ENCODE measurements at regions not wholly inside any gene's neighbourhood (a gene's known extent, or its start where the extent isn't known, plus 50 kb on each side); places are given as distances from the start of the nearest gene placed in this dataset.

- FAIRE-seq = no peak
- no peaks in the 10 kb centered on the region for H3K27me3 ChIP-seq (ENCODE audit: control insufficient read depth, insufficient read depth, low read length)
- H3K4me3 ChIP-seq (ENCODE audit: low read depth, low read length) = no peak overlapping the region
- DNase-seq (ENCODE audit: low read depth) = no peak
- no peaks in the 10 kb centered on the region for H3K36me3 ChIP-seq (ENCODE audit: control insufficient read depth, insufficient read depth, low read length)
- TF ChIP-seq CTCF (IDR thresholded peaks at IDR 0.05; ENCODE audit: insufficient read depth, low read length, severe bottlenecking) = no peak
Measured at GRCh38 chr5:179487145-179487544, 63.2 kb upstream of the RUFY1 start.

GRCh38 chr5:179486596-179487051 lies 63.7 kb upstream of the RUFY1 start:
- H3K27me3 ChIP-seq (ENCODE audit: control insufficient read depth, insufficient read depth, low read length) = no peaks in the 10 kb centered on the region
- no peaks in the 10 kb centered on the region for H3K36me3 ChIP-seq (ENCODE audit: control insufficient read depth, insufficient read depth, low read length)
- no peak for TF ChIP-seq CTCF (IDR thresholded peaks at IDR 0.05; ENCODE audit: insufficient read depth, low read length, severe bottlenecking)
- FAIRE-seq = no peak
- no peak overlapping the region for H3K4me3 ChIP-seq (ENCODE audit: low read depth, low read length)
- no peak for DNase-seq (ENCODE audit: low read depth)

- no peaks in the 10 kb centered on the region for H3K36me3 ChIP-seq (ENCODE audit: control insufficient read depth, insufficient read depth, low read length)
- FAIRE-seq (no peak), DNase-seq (ENCODE audit: low read depth) (no peak)
- no peaks in the 10 kb centered on the region for H3K27me3 ChIP-seq (ENCODE audit: control insufficient read depth, insufficient read depth, low read length)
- no peak overlapping the region for H3K4me3 ChIP-seq (ENCODE audit: low read depth, low read length)
- no peak for TF ChIP-seq CTCF (IDR thresholded peaks at IDR 0.05; ENCODE audit: insufficient read depth, low read length, severe bottlenecking)
Measured at GRCh38 chr5:179485845-179486575, 64.3 kb upstream of the RUFY1 start.

- TF ChIP-seq CTCF (IDR thresholded peaks at IDR 0.05; ENCODE audit: insufficient read depth, low read length, severe bottlenecking) = no peak
- DNase-seq (ENCODE audit: low read depth) (no peak), FAIRE-seq (no peak)
- Histone ChIP-seq H3K4me3 (ENCODE audit: low read depth, low read length) (no peak overlapping the region), H3K27me3 (ENCODE audit: control insufficient read depth, insufficient read depth, low read length) (no peaks in the 10 kb centered on the region), H3K36me3 (ENCODE audit: control insufficient read depth, insufficient read depth, low read length) (no peaks in the 10 kb centered on the region)
Measured at GRCh38 chr5:179484761-179485160, 65.6 kb upstream of the RUFY1 start.

- no peaks in the 10 kb centered on the region for H3K36me3 ChIP-seq (ENCODE audit: control insufficient read depth, insufficient read depth, low read length)
- no peaks in the 10 kb centered on the region for H3K27me3 ChIP-seq (ENCODE audit: control insufficient read depth, insufficient read depth, low read length)
- DNase-seq (ENCODE audit: low read depth) (no peak), FAIRE-seq (no peak)
- TF ChIP-seq CTCF (IDR thresholded peaks at IDR 0.05; ENCODE audit: insufficient read depth, low read length, severe bottlenecking) = no peak
- no peak overlapping the region for H3K4me3 ChIP-seq (ENCODE audit: low read depth, low read length)
Measured at GRCh38 chr5:179484201-179484600, 66.2 kb upstream of the RUFY1 start.

- no peak for FAIRE-seq
- TF ChIP-seq CTCF (IDR thresholded peaks at IDR 0.05; ENCODE audit: insufficient read depth, low read length, severe bottlenecking) = no peak
- H3K4me3 ChIP-seq (ENCODE audit: low read depth, low read length) = no peak overlapping the region
Measured at GRCh38 chr5:179478624-179479023, 71.7 kb upstream of the RUFY1 start.

More at GRCh38 chr5:179478624-179479023, 71.7 kb upstream of the RUFY1 start:
- no peaks in the 10 kb centered on the region for H3K36me3 ChIP-seq (ENCODE audit: control insufficient read depth, insufficient read depth, low read length)
- DNase-seq (ENCODE audit: low read depth) = no peak
- H3K27me3 ChIP-seq (ENCODE audit: control insufficient read depth, insufficient read depth, low read length) = no peaks in the 10 kb centered on the region
